HG03097 (cell line): ENCODE measurements at regions not wholly inside any gene's neighbourhood (a gene's known extent, or its start where the extent isn't known, plus 50 kb on each side); places are given as distances from the start of the nearest gene placed in this dataset.
"Not testable (repeated sequence)": the region's sequence is repeated elsewhere in the genome, so short reads cannot be mapped to it uniquely, and the experiment has no call there.

Source experiments
- ATAC-seq: cut with Tn5 transposase; IDR thresholded peaks from one replicate; pipeline ENCODE4 v1.9.1; 2021; ENCODE audit not compliant: unreplicated experiment, low FRiP score

DNA sequence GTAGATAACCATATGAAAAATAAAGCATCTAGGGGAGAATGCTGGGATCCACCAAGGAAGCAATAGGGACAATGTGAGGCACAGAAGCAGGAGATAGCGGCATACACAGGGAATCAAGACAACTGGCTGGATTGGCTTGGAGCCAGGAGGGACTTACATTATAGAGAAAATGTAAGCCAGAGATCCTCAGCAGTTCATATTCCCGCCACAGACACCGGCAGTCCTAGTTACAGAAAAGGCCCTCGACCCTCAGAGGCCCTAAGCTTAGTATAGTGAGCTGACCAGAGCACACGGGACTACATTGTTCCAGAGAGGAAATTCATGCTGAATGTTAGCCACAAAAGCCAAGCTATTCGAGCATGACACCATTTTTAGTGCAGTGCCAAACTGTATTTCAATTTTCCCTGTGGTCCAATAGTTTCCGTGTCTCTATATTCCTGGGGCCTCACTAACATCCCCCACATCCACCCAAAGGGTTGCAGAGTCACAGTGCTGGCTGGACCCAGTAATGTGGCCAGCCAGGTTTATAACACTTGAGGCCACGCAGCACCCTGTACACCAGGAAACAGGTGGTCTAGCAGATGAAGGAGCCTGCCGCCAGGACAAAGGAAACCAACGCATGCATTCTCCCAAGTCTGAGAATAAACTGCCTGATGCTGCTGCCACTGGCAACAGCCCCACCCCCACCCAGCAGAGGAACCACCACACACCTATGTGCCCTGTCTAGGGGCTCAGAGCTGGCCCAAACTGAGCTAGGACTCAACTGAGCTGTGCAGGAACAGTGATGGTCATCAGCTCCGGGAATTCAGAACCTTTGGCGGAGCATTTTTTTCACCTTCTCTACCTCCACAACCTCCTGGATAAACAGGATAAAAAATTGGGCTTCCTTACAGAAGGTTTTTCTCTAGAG lies 693.2 kb upstream of the CHD1 start:
- no peak for ATAC-seq

DNA sequence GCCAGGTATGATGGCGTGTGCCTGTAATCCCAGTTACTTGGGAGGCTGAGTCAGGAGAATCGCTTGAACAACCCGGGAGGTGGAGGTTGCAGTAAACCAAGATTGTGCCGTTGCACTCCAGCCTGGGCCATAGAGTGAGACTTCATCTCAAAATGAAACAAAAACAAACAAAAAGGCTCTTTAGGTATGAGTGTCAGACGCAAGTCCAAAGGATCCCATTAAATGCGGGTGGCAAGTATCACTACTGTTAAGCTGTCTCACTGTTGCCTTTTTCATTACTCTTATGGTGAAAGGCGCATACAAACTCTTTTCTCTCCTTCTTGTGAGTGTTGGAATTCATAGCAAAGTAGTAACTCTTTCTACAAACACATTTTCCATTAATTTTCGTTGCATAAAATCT lies 688.5 kb upstream of the CHD1 start:
- ATAC-seq: no peak

DNA sequence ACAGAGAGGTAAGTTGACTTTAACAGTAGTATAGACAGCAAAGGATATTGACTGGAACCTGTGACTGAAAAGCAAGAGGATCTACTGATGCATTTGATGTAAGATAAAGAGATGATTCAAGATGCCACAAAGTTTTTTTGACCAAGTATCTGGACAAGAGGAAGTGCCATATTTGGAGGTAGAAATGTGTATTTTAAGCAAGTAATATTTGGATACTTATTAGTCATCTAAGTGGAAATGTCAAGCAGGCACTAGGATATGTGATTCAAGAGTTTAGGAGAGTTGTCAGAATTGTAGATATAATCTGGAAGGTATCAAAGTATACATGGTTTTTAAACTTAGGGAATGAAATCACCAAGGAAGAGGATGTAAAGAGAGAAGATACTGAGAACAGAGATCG lies 686.1 kb upstream of the CHD1 start:
- ATAC-seq: no peak

DNA sequence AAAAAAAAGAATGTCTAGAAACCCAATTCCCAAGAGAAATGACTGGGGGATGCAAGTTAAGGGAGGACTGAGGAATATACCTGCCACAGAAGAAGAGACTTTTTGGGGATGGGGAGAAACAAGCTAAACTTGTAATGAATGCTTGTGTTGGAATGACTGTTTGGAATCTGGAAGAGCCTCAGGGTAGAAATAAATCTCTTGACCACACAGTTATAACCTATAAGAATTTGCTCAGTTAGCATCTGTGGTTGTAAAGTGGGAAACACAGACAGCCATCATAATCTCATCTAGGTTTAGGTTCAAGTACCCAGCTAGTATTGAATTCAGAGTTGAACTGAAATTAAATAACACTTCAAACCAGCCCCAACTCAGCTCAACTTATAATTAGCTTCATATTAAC lies 678.3 kb upstream of the CHD1 start:
- ATAC-seq: no peak

DNA sequence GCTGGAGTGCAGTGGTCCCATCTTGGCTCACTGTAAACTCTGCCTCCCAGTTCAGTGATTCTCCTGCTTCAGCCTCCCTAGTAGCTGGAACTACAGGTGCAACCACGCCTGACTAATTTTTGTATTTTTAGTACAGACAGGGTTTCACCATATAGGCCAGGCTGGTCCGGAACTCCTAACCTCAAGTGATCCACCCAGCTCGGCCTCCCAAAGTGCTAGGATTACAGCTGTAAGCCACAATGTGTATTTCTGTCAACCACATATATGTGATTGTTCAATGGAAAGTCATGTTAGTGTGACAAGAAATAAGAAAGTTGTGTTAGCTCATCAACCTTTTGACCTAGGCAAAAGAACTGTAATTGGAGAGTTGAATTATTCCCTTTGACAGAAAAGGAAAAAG lies 677.1 kb upstream of the CHD1 start:
- ATAC-seq: no peak

DNA sequence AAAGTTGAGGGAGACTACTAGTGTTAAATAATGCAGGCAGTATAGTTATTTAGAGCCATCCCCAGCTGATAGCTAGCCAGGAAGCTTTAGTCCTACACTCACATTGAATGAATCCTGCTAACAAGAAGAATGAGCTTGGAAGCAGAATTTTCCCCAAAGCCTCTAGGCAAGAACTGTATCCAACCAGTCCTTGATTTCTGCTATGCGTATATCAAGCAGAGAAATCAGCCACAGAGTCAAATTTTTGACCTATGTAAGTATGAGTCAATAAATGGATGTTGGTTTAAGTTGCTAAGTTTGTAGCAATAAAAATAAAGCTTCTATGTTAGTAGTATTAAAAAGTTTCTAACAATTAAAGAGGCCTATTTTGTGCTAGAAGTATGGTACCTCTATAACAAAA lies 672.1 kb upstream of the CHD1 start:
- no peak for ATAC-seq

DNA sequence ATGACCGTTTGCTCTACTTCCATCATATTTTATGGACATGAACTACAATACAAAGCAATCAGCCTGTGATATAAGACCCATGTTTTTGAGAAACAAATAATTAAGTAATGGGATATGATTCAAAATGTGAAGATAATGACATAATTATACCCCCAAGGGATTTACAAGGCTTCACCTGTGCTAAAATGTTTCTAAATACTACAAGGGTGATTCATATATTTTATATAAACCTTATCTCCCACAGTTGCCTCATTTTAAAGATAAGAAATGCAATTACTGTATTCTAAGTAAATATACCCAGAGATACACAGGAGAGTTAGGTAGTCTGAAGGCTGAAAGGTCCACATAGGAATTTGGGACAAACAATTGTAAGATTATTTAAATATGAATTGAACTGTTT lies 662.0 kb upstream of the CHD1 start:
- no peak for ATAC-seq

DNA sequence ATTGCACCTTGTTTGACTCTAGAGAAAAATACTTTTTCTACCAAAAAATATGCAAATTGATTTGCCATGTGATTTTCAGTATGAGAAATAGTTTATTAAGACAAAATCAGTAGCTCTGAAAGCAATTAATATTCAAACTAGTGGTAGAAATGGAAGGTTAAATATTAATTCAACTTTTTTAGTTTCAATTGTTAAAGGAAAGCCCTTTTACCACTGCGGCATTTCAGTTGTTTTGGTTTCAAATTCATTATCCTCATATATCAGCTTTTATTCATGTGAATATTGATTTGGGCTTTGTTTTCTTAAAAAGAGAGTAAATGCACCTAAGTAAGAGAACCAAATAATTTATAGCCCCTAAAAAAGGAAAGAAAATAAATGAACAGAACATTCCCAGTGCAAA lies 660.6 kb upstream of the CHD1 start:
- no peak for ATAC-seq

DNA sequence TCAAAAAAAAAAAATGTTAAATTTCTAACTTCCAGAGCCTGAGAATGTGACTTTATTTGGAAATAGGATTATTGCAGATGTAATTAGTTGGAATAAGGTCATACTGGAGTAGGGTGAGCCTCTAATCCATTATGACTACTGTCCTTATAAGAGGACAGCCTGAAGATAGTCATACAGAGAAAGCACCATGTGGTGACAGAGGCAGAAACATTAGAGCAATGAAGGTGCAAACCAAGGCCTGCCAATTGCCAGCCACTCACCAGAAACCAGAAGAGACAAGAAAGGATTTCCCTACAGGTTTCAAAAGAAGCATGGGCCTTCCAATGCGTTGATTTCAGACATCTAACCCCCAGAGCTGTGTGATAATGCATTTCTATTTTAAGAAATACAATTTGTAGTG lies 659.2 kb upstream of the CHD1 start:
- ATAC-seq: no peak

DNA sequence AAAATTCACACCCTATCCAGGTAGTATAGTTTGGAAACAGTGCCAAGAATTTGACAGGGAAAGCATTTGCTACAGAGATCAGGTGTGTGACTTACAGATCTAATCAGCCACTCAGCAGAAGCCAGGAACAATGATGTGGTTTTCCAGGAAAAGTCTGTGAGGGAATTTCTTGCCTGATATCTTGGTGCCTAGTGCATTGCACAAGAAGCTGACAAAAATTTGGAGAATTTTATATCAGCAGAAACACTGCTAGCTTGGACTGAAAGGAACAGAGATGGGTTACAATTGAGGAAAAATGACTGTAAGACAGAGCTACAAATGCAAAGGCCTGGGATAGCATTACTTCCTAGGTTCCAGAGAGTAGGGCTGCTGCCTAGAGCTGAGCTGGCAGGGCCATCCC lies 658.1 kb upstream of the CHD1 start:
- no peak for ATAC-seq

DNA sequence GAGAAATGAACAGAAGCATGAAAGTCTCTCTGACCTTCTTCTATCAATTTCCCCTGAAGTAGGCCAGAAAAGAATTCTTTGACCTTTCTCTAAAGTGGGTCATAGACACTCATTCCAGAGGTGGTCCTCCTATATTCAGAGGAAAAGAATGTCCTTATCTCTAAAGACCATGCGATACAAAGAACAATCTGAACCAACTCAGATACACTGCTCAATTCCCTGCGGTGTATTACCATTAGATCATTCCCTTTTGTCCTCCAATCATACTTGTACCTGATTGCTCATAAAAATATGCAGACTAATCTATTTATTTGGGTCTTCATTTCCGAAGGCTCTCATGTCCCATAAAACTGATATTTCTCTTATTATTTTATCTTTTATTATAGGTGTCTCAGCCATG lies 652.4 kb upstream of the CHD1 start:
- ATAC-seq: not testable (repeated sequence)

DNA sequence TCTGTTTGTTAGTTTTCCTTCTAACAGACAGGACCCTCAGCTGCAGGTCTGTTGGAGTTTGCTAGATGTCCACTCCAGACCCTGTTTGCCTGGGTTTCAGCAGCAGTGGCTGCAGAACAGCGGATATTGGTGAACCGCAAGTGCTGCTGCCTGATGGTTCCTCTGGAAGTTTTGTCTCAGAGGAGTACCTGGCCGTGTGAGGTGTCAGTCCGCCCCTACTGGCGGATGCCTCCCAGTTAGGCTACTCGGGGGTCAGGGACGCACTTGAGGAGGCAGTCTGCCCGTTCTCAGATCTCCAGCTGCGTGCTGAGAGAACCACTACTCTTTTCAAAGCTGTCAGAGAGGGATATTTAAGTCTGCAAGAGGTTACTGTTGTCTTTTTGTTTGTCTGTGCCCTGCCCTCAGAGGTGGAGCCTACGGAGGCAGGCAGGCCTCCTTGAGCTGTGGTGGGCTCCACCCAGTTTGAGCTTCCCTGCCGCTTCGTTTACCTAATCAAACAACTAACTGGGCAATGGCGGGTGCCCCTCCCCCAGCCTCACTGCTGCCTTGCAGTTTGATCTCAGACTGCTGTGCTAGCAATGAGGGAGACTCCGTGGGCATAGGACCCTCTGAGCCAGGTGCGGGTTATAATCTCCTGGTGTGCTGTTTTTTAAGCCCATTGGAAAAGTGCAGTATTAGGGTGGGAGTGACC lies 634.3 kb upstream of the CHD1 start:
- ATAC-seq: not testable (repeated sequence)

DNA sequence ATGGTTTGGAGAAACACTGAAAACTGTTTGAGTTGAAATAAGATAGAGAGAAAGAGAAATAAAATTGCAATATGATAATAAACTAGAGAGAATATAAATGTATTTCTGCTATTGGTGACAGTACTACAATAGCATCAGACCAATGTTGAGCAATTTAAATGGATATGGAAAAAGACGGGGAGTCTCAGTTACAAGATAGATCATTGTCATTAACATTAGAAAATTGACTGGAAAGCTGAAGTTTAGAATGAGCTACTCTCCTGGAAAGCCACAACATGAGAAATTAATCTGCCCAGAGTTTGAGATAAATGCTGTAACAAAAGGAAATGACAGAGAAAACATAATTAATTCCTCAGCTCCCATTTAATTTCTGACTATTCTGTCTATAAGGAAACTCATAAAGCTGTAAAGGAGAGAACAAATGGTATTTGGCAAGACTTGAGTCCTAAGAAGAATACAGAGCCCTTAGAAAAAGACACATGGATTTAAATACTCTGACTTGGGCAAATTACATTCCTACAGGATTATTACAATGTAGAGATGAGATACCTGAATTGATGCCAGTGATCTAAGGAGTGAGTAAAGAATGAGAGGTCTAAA lies 624.5 kb upstream of the CHD1 start:
- no peak for ATAC-seq

DNA sequence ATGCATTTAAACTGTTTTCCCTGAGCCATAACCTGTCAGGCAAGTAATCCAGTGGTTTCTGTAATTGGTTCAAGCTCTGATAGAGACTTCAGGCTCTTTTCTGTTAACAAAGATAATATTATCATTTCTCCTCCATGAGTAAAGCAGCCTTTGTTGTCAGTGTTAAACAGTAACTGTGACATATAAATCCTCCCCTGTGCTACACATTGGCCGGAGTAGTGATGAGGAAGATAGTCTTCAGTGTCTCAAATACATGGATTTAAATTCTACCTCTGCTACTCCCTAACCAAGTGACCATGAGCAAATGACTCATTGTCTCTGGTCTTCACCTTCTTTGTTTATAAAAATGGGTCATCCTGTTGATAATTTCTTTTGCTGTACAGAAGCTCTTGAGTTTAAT lies 615.5 kb upstream of the CHD1 start:
- no peak for ATAC-seq

DNA sequence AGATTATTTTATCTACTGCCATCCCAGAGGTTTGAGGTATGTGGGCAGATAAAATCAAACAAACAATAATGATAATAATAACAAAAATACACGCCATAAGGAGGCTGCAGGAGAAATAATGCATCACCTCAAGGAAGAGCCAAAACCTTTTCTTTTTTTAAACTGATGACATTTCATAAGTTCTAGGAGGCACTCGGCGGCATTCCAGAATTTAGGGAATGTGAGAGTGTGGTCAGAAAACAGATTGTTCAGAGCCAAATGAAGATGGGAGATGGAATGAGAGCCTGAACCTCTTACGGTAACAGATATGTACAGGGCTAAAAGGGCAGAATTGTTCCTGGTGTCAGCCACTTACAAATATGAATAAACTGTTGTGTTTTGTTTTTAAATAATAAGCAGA lies 615.0 kb upstream of the CHD1 start:
- no peak for ATAC-seq

DNA sequence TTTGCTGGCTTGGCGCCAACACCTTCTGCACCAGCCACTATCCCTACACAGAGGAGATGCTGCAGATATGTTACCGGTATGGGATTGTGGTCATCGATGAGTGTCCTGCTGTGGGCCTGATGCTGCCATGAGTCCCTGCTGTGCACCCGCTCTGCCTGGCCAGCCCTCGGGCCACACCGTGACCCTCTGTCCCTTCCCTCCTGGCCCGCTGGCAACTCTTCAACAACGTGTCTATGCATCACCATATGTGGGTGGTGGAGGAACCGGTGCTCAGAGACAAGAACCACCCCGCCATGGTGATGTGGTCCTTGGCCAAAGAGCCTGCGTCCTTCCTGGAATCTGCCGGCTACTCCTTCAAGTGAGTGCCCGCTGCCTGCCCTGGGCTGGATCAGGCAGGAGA lies 605.4 kb upstream of the CHD1 start:
- ATAC-seq: not testable (repeated sequence)

DNA sequence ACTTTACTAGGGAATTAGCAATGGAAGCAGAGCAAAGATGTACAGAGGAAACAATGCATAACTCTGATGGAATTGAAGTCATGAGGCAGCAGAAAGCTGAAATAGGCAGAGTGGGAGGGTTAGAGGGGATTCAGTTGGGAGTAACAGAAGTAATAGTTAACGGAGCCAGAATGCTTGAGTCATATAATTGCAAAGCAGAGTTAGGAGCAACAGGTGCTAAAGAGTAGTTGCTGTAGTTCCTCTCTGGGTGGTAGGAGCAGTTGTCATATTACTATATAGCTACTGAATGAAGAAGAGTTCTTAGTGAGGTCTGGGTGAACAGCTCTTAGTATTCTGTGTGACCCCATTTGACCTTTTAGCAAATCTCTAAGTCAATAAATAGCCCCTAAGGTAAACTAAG lies 592.9 kb upstream of the CHD1 start:
- ATAC-seq: not testable (repeated sequence)

DNA sequence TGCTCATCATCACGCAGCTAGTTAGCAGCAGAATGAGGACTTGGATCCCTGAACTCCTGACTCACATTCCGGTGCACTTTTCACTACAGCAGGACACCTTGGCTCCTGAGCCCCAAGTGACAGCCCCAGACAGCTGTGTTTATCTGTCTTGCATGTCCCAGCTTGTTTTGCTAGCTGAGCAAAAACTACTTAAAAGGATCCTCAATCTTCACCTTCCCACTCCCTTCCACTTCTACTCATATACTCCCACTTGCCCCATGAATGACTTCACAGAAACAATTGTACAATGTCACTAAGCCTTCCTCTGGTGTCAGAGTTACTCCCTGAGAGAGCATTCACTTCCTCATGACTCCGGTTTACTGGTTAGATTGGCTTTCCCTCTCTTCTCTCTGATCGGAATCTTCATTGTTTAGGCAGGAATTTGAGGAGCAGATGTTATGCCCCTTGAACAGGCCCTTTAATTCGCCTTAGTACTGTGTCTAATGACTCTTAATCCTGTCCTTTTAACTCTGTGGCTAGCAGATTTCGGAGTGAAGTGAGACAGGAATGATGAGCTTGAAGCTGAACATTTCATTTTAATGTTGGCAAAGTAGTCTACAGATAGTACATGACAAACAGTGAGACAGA lies 587.2 kb upstream of the CHD1 start:
- not testable (repeated sequence) for ATAC-seq

DNA sequence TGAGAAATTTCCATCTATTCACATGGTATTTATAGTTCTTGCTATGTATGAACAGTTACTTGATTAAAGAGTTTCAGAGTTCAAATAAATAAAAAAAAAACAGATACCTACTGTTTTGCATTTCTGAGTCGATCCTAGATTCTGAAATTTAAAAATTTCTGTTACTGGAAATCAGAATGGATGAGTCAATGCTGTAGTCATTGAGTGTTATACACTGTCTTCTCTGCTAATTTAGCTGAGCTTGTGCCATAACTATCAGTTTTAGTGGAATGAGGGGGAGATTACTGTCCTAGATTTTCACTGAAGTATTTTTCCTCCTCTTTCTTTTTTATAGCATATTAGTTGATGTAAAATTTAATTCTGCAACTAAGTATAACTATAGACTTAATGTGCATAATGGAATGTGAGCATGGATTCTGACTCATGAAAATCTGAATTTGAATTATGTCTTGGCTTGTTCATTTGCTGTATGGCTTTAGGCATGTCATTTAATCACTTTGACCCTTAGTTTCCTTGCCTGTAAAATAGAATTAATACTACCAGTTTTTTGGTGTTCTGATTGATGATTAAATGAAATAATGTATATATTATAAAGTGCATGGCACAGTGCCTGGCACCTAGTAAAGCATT lies 581.5 kb upstream of the CHD1 start:
- not testable (repeated sequence) for ATAC-seq

DNA sequence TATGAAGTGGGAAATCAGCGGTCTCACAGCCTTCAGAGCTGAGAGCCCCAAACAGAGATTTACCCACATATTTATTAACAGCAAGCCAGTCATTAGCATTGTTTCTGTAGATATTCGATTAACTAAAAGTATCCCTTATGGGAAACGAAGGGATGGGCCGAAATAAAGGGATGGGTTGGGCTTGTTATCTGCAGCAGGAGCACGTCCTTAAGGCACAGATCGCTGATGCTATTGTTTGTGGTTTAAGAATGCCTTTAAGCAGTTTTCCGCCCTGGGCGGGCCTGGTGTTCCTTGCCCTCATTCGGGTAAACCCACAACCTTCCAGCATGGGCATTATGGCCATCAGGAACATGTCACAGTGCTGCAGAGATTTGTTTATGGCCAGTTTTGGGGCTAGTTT lies 580.3 kb upstream of the CHD1 start:
- ATAC-seq: not testable (repeated sequence)

DNA sequence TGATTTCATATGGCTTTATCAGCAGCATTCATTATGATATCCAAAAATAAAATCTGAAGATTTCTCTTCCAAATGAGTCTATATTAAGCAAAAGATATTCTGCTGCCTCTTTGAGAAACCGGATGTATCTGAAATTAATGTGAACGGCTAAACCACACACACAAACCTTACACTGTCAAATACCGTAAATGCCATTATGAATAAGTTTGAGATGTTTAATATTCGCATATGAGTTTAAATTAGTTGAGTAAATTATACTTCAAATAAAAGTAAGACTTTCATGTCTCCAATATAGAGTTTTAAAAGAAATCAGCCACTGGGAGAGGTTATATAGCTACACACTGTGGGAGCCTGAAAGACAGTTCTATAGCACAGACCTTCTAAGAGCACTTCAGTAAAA lies 566.6 kb upstream of the CHD1 start:
- not testable (repeated sequence) for ATAC-seq
